Thyroid gland (tissue), 4 donors: ENCODE measurements at regions not wholly inside any gene's neighbourhood (a gene's known extent, or its start where the extent isn't known, plus 50 kb on each side); places are given as distances from the start of the nearest gene placed in this dataset.

ENCODE experiments used
- CTCF ChIP-seq, 6 experiments: fragments of 200-600 bp in 3 of 6; fragments of 450-650 bp in 3 of 6; sonication (generic) in 3 of 6; IDR thresholded peaks; one replicate each; pipeline ENCODE4 v1.5.1; 2016 to 2019; ENCODE audit warnings: antibody characterized with exemption in 6 of 6, mild to moderate bottlenecking in 2 of 6, inconsistent platforms in 1 of 6, moderate library complexity in 1 of 6
- POLR2A ChIP-seq, 2 donors: fragments of 450-650 bp; IDR thresholded peaks; one replicate each; pipeline ENCODE4 v1.6.1; 2017; ENCODE audit warnings: antibody characterized with exemption in 2 of 2, mild to moderate bottlenecking in 2 of 2, moderate library complexity in 1 of 2

GRCh38 chr2:121966663-121967062 lies 211.2 kb downstream of the TSN start:
- no peak for TF ChIP-seq CTCF (IDR thresholded peaks at IDR 0.05)
- no peak for TF ChIP-seq POLR2A (IDR thresholded peaks at IDR 0.05)
